Spleen (tissue), 7 donors: ENCODE measurements at regions not wholly inside any gene's neighbourhood (a gene's known extent, or its start where the extent isn't known, plus 50 kb on each side); places are given as distances from the start of the nearest gene placed in this dataset.

Experiments
- POLR2A ChIP-seq, 3 donors: fragments of 450-650 bp; IDR thresholded peaks; one replicate each; pipeline ENCODE4 v1.5.1; 2017; ENCODE audit warnings: antibody characterized with exemption in 3 of 3, mild to moderate bottlenecking in 1 of 3
- POLR2AphosphoS5 ChIP-seq, 3 donors: sonication (generic); formaldehyde crosslinking; IDR thresholded peaks; one replicate each; pipeline ENCODE4 v1.5.1; 2017; ENCODE audit warnings: antibody characterized with exemption in 3 of 3
- TF ChIP-seq, protein P1 (sequence below), 11 experiments: fragments of 200-600 bp in 7 of 11; fragments of 450-650 bp in 4 of 11; sonication (generic) in 4 of 11; IDR thresholded peaks in 8 of 11; conservative IDR thresholded peaks in 3 of 11; 1 replicate in 7 of 11; 2 replicates in 4 of 11; pipeline versions ENCODE4 v1.4.0 to v1.8.0; 2016 to 2021; ENCODE audit warnings: antibody characterized with exemption in 11 of 11, inconsistent platforms in 4 of 11, mild to moderate bottlenecking in 1 of 11
- donor health status: DM: no; HTN: no; CAD: no; lungs with moderate emphysema.
- donor health status: DM: no; HTN: no; CAD: no.
- donor health status: DM: no; HTN: no; CAD: no.

DNA sequence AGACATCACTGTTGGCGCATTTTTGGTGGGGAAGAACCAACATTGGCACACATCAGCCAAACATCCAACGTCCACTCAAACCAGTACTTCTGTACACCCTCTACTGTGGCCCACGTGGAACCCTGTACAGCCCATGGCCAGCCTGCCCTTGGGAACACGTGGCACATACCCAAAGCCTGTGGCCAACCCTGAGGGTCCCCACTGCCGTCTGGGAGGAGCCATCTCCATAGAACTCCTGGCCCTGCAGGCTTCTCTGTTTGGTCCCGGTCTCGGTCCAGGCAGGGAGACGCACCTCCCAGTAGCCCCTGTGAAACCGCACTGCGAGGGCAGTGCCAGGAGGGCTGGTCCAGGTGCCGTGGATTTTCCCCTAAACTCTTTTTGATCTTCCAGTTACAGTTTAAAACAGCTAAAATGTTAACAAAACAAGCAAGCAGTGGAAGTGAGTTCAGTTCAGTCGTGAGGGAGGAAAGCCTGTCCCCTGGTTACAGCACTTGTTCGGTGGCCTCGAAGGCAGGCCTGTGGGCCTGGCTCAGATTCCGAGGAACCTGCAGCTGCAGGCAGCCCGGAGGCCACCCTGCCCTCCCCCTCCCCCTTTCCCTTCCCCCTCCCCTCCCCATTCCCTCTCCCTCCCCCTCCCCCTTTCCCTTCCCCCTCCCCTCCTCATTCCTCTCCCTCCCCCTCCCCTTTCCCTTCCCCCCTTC, 233.7 kb downstream of the DLL1 start:
- TF ChIP-seq, protein P1, sequence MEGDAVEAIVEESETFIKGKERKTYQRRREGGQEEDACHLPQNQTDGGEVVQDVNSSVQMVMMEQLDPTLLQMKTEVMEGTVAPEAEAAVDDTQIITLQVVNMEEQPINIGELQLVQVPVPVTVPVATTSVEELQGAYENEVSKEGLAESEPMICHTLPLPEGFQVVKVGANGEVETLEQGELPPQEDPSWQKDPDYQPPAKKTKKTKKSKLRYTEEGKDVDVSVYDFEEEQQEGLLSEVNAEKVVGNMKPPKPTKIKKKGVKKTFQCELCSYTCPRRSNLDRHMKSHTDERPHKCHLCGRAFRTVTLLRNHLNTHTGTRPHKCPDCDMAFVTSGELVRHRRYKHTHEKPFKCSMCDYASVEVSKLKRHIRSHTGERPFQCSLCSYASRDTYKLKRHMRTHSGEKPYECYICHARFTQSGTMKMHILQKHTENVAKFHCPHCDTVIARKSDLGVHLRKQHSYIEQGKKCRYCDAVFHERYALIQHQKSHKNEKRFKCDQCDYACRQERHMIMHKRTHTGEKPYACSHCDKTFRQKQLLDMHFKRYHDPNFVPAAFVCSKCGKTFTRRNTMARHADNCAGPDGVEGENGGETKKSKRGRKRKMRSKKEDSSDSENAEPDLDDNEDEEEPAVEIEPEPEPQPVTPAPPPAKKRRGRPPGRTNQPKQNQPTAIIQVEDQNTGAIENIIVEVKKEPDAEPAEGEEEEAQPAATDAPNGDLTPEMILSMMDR (IDR thresholded peaks at IDR 0.05 in 8 of 11, conservative IDR thresholded peaks at IDR 0.05 in 3 of 11): no peak
- TF ChIP-seq POLR2AphosphoS5 (IDR thresholded peaks at IDR 0.05): no peak
- no peak for TF ChIP-seq POLR2A (IDR thresholded peaks at IDR 0.05)
